Kidney epithelial cell (primary cell): ENCODE measurements at regions not wholly inside any gene's neighbourhood (a gene's known extent, or its start where the extent isn't known, plus 50 kb on each side); places are given as distances from the start of the nearest gene placed in this dataset.
"Not testable (repeated sequence)": the region's sequence is repeated elsewhere in the genome, so short reads cannot be mapped to it uniquely, and the experiment has no call there.

Source experiments
- DNase-seq: peaks from one replicate; pipeline ENCODE4 v3.0.0-alpha.2; 2010; ENCODE audit warnings: low read depth
- H3K27me3 ChIP-seq: 2 replicates; pipeline ENCODE4 v1.6.0; 2011; ENCODE audit warnings: low read length; ENCODE audit not compliant: control insufficient read depth, insufficient read depth
- H3K36me3 ChIP-seq: 2 replicates; pipeline ENCODE4 v1.5.1; 2011; ENCODE audit warnings: low read length; ENCODE audit not compliant: control insufficient read depth, insufficient read depth
- H3K4me3 ChIP-seq: 2 replicates; pipeline ENCODE4 v1.5.1; 2011; ENCODE audit warnings: low read depth, mild to moderate bottlenecking, control low read depth, low read length
- CTCF ChIP-seq: IDR thresholded peaks from 2 replicates; pipeline ENCODE4 v1.5.1; 2011; ENCODE audit warnings: mild to moderate bottlenecking, moderate library complexity, low read length, control low read depth, inconsistent platforms; ENCODE audit not compliant: insufficient read depth, poor library complexity, severe bottlenecking

DNA sequence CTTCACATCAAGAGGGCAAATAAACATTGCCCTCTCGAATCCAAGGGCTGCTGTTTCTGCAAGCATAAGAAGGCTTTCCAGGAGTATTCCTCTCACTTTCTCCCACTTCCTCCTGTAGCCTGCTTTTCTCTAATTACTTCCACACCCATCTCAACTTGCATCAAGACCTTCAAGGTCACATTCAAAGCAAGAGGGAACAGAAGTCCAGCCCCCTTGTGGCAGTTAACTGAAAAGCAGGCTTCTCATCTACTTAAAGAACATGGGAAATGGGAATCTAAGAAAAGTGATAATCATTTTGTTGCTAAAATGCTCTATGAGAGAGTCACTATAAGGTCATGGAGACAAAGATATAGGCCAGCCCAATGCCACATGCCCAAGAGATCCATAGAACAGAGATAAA, 874.4 kb downstream of the KCNT2 start:
- peak; percentile 29 for TF ChIP-seq CTCF
- no peak for DNase-seq
- Histone ChIP-seq H3K4me3 (no peak overlapping the region), H3K27me3 (no peaks in the 10 kb centered on the region), H3K36me3 (no peaks in the 10 kb centered on the region)

- Histone ChIP-seq H3K36me3 (no peaks in the 10 kb centered on the region), H3K4me3 (no peak overlapping the region), H3K27me3 (no peaks in the 10 kb centered on the region)
- no peak for DNase-seq
- TF ChIP-seq CTCF = no peak
Measured at GRCh38 chr1:195733408-195733807, 874.8 kb downstream of the KCNT2 start.

GRCh38 chr1:195731385-195731784, 876.9 kb downstream of the KCNT2 start:
- DNase-seq = no peak
- no peaks in the 10 kb centered on the region for H3K36me3 ChIP-seq
- no peak for TF ChIP-seq CTCF
- no peaks in the 10 kb centered on the region for H3K27me3 ChIP-seq
- H3K4me3 ChIP-seq = no peak overlapping the region

DNA sequence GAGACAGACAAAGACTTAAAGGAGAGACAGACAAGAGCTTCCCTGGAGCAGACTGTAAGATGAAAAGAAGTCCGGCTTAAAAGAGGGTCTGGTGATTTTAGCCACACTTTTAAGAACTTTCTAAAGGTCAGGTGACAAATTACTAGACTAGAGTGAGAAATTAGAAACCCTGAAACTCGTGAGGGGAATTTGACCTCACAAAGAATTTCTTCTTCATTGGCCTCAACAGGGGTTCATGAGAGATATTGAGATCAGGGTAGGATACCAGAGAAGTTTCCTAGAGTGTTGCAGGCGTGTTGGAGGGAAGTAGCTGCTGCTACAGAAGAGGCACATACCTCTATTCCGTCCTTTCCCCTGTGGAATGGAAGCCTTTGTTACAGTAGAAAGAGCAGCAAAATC, 884.4 kb downstream of the KCNT2 start:
- Histone ChIP-seq H3K36me3 (no peaks in the 10 kb centered on the region), H3K4me3 (no peak overlapping the region), H3K27me3 (no peaks in the 10 kb centered on the region)
- no peak for TF ChIP-seq CTCF
- DNase-seq = no peak

DNA sequence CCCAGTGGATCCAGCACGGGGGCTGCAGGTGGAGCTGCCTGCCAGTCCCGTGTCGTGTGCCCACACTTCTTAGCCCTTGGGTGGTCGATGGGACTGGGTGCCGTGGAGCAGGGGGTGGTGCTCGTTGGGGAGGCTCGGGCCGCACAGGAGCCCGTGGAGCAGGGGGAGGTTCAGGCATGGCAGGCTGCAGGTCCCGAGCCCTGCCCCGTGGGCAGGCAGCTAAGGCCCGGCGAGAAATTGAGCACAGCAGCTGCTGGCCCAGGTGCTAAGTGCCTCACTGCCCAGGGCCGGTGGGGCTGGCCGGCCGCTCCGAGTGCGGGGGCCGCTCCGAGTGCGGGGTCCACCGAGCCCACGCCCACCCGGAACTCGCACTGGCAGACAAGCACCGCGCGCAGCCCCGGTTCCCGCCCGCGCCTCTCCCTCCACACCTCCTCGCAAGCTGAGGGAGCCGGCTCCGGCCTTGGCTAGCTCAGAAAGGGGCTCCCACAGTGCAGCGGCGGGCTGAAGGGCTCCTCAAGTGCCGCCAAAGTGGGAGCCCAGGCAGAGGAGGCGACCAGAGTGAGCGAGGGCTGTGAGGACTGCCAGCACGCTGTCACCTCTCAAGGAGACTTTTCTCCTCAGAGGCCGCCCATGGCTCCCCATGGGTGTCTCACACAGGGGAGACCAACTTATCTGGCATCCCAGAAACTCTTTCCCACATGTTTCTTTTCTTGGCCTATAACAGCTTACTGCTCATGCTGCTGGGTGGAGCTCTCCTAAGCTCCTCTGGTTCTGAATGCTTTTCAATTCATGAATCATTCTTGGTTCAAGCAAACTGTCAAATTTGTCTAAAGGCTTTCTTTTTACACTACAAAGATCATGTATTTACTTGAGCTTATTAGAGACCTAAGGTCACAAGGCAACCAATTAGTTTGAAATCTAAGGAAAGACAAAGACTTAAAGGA, 885.1 kb downstream of the KCNT2 start:
- H3K36me3 ChIP-seq, H3K27me3 ChIP-seq, H3K4me3 ChIP-seq, DNase-seq: not testable (repeated sequence)

- not testable (repeated sequence) for DNase-seq, H3K27me3 ChIP-seq, H3K4me3 ChIP-seq, H3K36me3 ChIP-seq
Measured at GRCh38 chr1:195722146-195722545, 886.1 kb downstream of the KCNT2 start.
